ENCODE measurements at regions not wholly inside any gene's neighbourhood (a gene's known extent, or its start where the extent isn't known, plus 50 kb on each side); places are given as distances from the start of the nearest gene placed in this dataset.
A peak's percentile ranks its signal among the peaks of the same experiment; 100 is the strongest.

DNA sequence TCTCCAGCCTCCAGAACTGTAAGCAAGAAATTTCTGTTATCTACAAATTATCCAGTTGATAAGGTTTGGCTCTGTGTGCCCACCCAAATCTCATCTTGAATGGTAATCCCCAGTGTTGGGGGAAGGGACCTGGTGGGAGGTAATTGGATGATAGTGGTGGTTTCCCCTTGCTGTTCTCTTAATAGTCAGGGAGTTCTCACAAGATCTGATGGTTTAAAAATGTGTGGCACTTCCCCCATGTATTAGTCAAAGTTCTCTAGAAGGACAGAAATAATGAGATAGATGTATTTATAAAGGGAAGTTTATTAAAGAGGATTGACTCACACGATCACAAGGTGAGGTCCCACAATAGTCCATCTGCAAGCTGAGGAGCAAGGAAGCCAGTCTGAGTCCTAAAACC, 56.2 kb upstream of the APBB1IP start (continued):
- TF ChIP-seq KAT2B (IDR thresholded peaks at IDR 0.05; ENCODE audit: low read depth, low read length) (no peak), SIRT6 (IDR thresholded peaks at IDR 0.05; ENCODE audit: low read depth, low read length) (no peak)
- TF ChIP-seq, protein P1, sequence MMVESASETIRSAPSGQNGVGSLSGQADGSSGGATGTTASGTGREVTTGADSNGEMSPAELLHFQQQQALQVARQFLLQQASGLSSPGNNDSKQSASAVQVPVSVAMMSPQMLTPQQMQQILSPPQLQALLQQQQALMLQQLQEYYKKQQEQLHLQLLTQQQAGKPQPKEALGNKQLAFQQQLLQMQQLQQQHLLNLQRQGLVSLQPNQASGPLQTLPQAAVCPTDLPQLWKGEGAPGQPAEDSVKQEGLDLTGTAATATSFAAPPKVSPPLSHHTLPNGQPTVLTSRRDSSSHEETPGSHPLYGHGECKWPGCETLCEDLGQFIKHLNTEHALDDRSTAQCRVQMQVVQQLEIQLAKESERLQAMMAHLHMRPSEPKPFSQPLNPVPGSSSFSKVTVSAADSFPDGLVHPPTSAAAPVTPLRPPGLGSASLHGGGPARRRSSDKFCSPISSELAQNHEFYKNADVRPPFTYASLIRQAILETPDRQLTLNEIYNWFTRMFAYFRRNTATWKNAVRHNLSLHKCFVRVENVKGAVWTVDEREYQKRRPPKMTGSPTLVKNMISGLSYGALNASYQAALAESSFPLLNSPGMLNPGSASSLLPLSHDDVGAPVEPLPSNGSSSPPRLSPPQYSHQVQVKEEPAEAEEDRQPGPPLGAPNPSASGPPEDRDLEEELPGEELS (CRISPR knock-in tag; IDR thresholded peaks at IDR 0.05; ENCODE audit: borderline replicate concordance): no peak

DNA sequence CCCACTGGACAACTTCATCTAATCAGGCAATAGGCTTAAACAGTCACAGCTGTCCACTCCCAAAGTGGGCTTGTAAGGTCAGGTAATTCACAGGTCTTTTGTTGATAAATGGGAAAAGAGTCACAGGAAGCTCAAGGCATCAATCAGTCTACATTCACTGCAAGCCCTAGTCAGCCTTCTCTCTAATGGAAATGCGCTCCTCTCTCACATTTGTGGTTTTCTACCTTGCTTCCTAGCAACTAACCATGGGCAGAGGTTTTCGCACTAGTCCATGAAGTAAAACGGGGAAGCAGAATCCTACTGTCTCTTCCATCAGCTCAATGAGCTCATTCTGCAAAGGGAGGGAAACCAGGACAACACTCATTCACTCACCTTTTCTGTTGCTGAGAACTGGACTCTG, 53.5 kb upstream of the APBB1IP start:
- Histone ChIP-seq H3K9ac (ENCODE audit: insufficient read depth in 1 of 2, low read depth in 2 of 2, low read length in 2 of 2) (no peak overlapping the region), H3K36me3 (ENCODE audit: control insufficient read depth, insufficient read depth, low read length) (no peaks in the 10 kb centered on the region), H3K27ac (ENCODE audit: extremely low read depth, low read depth, low read length) (no peak overlapping the region), H3K4me2 (ENCODE audit: insufficient read depth, low read length) (no peak overlapping the region), H3K9me1 (ENCODE audit: control insufficient read depth, insufficient read depth, low read length) (no peaks in the 10 kb centered on the region), H3K27me3 (ENCODE audit: control insufficient read depth in 2 of 2, insufficient read depth in 2 of 2, low read length in 2 of 2) (no peaks in the 10 kb centered on the region; a peak in 1 of 5 replicates), H3K4me3 (no peak overlapping the region), H2AFZ (ENCODE audit: low read depth, low read length) (0 out of 2 replicates have a peak overlapping the region, but pooled peaks have one; percentile 4), H4K20me1 (replicated peaks; ENCODE audit: control insufficient read depth, insufficient read depth, low read length) (no peaks in the 10 kb centered on the region), H3K9me3 (replicated peaks; ENCODE audit: control insufficient read depth, insufficient read depth, low read depth, low read length) (peaks cover 2% of the 10 kb centered on the region; the same call in 1 of the 2 replicates), H3K4me1 (replicated peaks in 1 of 2; ENCODE audit: control insufficient read depth in 2 of 2, insufficient read depth in 2 of 2, low read length in 2 of 2) (peaks cover 0 to 2% of the 10 kb centered on the region in 2 experiments; a peak in 1 of 5 replicates), H3K79me2 (ENCODE audit: control insufficient read depth, insufficient read depth, low read length) (no peaks in the 10 kb centered on the region)
- 4% methylated on average over 3 of the region's 3 CpGs for WGBS (ENCODE audit: insufficient coverage, low coverage, missing lambda C conversion rate)
- FAIRE-seq (no peak), ATAC-seq (no peak), DNase-seq (ENCODE audit: extremely low read depth in 1 of 4, low spot score in 3 of 4) (no peak)
- no TSS peak for BruUV-seq (replicated peaks)
- in situ Hi-C loops (cut with MboI) (no loop called here), intact Hi-C loops (cut with micrococcal nuclease) (no loop called here)
- ChIA-PET CTCF (ENCODE audit: low intra/inter-chr PET ratio) (no interaction called here), POLR2A (interaction anchor here (0.6 kb wide), 1 partner anchor 193 kb away, joined by 3 read pairs; no protein-coding TSS in a partner anchor)
- TF ChIP-seq MAFF (IDR thresholded peaks at IDR 0.05; ENCODE audit: low read length) (no peak), DACH1 (IDR thresholded peaks at IDR 0.05; ENCODE audit: partially characterized antibody) (no peak)
- TF ChIP-seq, protein P2, sequence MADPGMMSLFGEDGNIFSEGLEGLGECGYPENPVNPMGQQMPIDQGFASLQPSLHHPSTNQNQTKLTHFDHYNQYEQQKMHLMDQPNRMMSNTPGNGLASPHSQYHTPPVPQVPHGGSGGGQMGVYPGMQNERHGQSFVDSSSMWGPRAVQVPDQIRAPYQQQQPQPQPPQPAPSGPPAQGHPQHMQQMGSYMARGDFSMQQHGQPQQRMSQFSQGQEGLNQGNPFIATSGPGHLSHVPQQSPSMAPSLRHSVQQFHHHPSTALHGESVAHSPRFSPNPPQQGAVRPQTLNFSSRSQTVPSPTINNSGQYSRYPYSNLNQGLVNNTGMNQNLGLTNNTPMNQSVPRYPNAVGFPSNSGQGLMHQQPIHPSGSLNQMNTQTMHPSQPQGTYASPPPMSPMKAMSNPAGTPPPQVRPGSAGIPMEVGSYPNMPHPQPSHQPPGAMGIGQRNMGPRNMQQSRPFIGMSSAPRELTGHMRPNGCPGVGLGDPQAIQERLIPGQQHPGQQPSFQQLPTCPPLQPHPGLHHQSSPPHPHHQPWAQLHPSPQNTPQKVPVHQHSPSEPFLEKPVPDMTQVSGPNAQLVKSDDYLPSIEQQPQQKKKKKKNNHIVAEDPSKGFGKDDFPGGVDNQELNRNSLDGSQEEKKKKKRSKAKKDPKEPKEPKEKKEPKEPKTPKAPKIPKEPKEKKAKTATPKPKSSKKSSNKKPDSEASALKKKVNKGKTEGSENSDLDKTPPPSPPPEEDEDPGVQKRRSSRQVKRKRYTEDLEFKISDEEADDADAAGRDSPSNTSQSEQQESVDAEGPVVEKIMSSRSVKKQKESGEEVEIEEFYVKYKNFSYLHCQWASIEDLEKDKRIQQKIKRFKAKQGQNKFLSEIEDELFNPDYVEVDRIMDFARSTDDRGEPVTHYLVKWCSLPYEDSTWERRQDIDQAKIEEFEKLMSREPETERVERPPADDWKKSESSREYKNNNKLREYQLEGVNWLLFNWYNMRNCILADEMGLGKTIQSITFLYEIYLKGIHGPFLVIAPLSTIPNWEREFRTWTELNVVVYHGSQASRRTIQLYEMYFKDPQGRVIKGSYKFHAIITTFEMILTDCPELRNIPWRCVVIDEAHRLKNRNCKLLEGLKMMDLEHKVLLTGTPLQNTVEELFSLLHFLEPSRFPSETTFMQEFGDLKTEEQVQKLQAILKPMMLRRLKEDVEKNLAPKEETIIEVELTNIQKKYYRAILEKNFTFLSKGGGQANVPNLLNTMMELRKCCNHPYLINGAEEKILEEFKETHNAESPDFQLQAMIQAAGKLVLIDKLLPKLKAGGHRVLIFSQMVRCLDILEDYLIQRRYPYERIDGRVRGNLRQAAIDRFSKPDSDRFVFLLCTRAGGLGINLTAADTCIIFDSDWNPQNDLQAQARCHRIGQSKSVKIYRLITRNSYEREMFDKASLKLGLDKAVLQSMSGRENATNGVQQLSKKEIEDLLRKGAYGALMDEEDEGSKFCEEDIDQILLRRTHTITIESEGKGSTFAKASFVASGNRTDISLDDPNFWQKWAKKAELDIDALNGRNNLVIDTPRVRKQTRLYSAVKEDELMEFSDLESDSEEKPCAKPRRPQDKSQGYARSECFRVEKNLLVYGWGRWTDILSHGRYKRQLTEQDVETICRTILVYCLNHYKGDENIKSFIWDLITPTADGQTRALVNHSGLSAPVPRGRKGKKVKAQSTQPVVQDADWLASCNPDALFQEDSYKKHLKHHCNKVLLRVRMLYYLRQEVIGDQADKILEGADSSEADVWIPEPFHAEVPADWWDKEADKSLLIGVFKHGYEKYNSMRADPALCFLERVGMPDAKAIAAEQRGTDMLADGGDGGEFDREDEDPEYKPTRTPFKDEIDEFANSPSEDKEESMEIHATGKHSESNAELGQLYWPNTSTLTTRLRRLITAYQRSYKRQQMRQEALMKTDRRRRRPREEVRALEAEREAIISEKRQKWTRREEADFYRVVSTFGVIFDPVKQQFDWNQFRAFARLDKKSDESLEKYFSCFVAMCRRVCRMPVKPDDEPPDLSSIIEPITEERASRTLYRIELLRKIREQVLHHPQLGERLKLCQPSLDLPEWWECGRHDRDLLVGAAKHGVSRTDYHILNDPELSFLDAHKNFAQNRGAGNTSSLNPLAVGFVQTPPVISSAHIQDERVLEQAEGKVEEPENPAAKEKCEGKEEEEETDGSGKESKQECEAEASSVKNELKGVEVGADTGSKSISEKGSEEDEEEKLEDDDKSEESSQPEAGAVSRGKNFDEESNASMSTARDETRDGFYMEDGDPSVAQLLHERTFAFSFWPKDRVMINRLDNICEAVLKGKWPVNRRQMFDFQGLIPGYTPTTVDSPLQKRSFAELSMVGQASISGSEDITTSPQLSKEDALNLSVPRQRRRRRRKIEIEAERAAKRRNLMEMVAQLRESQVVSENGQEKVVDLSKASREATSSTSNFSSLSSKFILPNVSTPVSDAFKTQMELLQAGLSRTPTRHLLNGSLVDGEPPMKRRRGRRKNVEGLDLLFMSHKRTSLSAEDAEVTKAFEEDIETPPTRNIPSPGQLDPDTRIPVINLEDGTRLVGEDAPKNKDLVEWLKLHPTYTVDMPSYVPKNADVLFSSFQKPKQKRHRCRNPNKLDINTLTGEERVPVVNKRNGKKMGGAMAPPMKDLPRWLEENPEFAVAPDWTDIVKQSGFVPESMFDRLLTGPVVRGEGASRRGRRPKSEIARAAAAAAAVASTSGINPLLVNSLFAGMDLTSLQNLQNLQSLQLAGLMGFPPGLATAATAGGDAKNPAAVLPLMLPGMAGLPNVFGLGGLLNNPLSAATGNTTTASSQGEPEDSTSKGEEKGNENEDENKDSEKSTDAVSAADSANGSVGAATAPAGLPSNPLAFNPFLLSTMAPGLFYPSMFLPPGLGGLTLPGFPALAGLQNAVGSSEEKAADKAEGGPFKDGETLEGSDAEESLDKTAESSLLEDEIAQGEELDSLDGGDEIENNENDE (IDR thresholded peaks at IDR 0.05; ENCODE audit: low read depth, low read length): no peak

Data from K562 (cell line).